ENCODE measurements at regions not wholly inside any gene's neighbourhood (a gene's known extent, or its start where the extent isn't known, plus 50 kb on each side); places are given as distances from the start of the nearest gene placed in this dataset.
"Not testable (repeated sequence)": the region's sequence is repeated elsewhere in the genome, so short reads cannot be mapped to it uniquely, and the experiment has no call there.

GRCh38 chr22:48076008-48076407 lies 1313.6 kb downstream of the TBC1D22A start:
- no peak for DNase-seq

- DNase-seq, result no peak
These were observed 1313.2 kb downstream of the TBC1D22A start for GRCh38 chr22:48075604-48076003.

- no peak for DNase-seq
These were observed 1310.3 kb downstream of the TBC1D22A start for GRCh38 chr22:48072777-48073176.

GRCh38 chr22:48071828-48072227 lies 1309.4 kb downstream of the TBC1D22A start:
- DNase-seq, result no peak

GRCh38 chr22:48071305-48071704 lies 1308.9 kb downstream of the TBC1D22A start:
- no peak for DNase-seq

- no peak for DNase-seq
These were observed 1308.3 kb downstream of the TBC1D22A start for GRCh38 chr22:48070760-48071159.

GRCh38 chr22:48070083-48070482 lies 1307.6 kb downstream of the TBC1D22A start:
- DNase-seq, result no peak

- no peak for DNase-seq
These were observed 1306.8 kb downstream of the TBC1D22A start for GRCh38 chr22:48069256-48069655.

- no peak for DNase-seq
These were observed 1306.0 kb downstream of the TBC1D22A start for GRCh38 chr22:48068323-48068885.

- DNase-seq, result no peak
These were observed 1303.4 kb downstream of the TBC1D22A start for GRCh38 chr22:48065892-48066291.

GRCh38 chr22:48061726-48062125 lies 1299.3 kb downstream of the TBC1D22A start:
- DNase-seq, result no peak

GRCh38 chr22:48060266-48060665 lies 1297.8 kb downstream of the TBC1D22A start:
- DNase-seq, result no peak

GRCh38 chr22:48059521-48059920 lies 1297.1 kb downstream of the TBC1D22A start:
- DNase-seq, result not testable (repeated sequence)

GRCh38 chr22:48057116-48057835 lies 1294.8 kb downstream of the TBC1D22A start:
- no peak for DNase-seq

GRCh38 chr22:48055827-48056226 lies 1293.4 kb downstream of the TBC1D22A start:
- DNase-seq, result no peak

GRCh38 chr22:48055185-48055584 lies 1292.7 kb downstream of the TBC1D22A start:
- DNase-seq, result no peak

- no peak for DNase-seq
These were observed 1292.1 kb downstream of the TBC1D22A start for GRCh38 chr22:48054596-48054995.

GRCh38 chr22:48053973-48054372 lies 1291.5 kb downstream of the TBC1D22A start:
- no peak for DNase-seq

- DNase-seq, result no peak
These were observed 1291.0 kb downstream of the TBC1D22A start for GRCh38 chr22:48053486-48053885.

GRCh38 chr22:48052621-48052890 lies 1290.1 kb downstream of the TBC1D22A start:
- no peak for DNase-seq

- no peak for DNase-seq
These were observed 1289.6 kb downstream of the TBC1D22A start for GRCh38 chr22:48051796-48052620.

- no peak for DNase-seq
These were observed 1288.4 kb downstream of the TBC1D22A start for GRCh38 chr22:48050836-48051235.

GRCh38 chr22:48049116-48049515 lies 1286.7 kb downstream of the TBC1D22A start:
- DNase-seq, result no peak
